ENCODE measurements at regions not wholly inside any gene's neighbourhood (a gene's known extent, or its start where the extent isn't known, plus 50 kb on each side); places are given as distances from the start of the nearest gene placed in this dataset.
"Not testable (repeated sequence)": the region's sequence is repeated elsewhere in the genome, so short reads cannot be mapped to it uniquely, and the experiment has no call there.

DNA sequence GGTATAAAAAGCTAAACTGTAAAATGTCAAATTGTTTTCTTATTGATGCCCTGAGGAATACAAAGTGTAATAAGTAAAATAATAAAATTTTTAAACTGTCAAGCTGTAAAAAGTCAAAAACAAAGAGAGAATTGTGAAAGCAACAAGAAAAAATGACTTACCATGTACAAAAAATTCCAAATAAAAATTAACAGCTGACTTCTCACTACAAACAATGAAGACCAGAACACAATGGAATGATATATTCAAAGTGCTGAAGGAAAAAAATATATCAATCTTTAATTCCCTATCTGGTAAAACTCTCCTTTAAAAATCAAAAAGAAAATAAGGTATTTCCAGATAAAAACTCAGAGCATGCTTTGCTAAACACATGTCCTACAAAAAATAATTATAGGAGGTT lies 883.5 kb downstream of the IGSF11 start:
- no peak for DNase-seq

DNA sequence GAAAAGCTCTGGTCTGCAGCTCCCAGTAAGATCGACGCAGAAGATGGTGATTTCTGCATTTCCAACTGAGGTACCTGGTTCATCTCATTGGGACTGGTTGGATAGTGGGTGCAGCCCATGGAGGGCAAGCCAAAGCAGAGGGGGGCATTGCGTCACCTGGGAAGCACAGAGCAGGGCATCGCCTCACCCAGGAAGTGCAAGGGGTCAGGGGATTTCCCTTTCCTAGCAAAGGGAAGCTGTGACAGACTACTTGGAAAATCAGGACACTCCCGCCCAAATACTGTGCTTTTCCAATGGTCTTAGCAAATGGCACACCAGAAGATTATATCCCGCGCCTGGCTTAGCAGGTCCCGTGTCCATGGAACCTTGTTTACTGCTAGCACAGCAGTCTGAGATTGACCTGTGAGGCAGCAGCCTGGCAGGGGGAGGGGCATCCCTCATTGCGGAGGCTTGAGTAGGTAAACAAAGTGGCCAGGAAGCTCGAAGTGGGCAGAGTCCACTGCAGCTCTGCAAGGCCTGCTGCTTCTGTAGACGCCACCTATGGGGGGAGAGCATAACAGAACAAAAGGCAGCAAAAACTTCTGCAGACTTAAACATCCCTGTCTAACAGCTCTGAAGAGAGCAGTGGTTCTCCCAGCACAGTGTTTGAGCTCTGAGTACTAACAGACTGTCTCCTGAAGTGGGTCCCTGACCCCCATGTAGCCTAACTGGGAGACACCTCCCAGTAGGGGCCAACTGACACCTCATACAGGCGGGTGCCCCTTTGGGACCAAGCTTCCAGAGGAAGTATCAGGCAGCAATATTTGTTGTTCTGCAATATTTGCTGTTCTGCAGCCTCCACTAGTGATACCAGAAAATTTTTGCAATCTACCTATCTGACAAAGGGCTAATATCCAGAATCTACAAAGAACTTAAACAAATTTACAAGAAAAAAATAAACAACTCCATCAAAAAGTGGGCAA lies 871.7 kb downstream of the IGSF11 start:
- not testable (repeated sequence) for DNase-seq

DNA sequence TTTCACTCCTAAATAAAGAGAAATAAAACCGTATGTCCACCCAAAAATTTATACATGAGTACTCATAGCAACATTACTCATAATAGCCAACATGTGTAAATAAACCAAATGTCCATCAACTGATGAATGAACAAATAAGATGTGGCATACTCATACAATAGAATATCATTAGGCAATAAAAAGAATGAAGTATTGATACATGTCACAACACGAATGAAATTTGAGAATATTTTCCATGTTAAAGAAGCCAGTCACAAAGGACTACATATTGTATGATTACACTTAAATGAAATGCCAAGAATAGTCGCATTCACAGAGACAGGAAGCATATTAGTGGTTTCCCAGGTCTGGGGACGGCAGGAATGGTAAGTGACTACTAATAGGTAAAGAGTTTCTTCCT lies 869.2 kb downstream of the IGSF11 start:
- no peak for DNase-seq

DNA sequence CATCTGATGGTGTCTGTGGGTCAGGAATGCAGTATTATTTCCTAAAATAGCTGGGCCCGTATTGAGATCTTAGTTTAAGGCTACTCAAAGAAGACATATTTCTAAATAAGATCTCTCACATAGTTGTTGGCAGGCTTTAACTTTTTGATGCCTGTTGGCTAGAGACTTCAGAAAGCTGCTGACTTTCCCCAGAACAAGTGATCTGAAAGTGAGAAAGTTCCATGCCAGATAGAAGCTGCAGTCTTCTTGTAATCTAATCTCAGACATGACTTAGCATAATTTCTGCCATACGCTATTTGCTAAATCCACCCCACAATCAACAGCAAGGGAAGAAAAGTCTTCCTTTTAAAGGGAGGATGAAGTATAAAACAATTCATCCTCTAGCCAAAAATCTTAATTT lies 867.1 kb downstream of the IGSF11 start:
- no peak for DNase-seq

DNA sequence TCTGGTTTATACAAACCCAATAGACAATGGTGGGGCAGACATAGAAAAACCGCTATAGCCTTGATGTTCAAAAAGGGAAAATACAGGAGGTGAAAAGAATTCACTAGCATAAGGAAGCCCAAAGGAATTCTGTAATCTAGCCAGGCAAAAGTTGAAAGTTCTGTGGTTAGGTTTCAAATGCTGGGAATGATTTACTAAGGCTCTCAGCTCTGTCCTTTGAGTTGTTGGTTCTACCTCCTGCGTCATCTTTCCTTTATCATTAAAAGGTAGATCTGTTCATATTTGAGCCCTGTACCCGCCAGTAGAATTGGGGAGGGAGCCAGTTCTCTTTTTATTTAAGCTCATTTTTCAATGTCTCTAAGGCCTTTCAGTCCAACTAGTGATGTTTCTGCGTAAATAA lies 866.5 kb downstream of the IGSF11 start:
- DNase-seq = no peak

DNA sequence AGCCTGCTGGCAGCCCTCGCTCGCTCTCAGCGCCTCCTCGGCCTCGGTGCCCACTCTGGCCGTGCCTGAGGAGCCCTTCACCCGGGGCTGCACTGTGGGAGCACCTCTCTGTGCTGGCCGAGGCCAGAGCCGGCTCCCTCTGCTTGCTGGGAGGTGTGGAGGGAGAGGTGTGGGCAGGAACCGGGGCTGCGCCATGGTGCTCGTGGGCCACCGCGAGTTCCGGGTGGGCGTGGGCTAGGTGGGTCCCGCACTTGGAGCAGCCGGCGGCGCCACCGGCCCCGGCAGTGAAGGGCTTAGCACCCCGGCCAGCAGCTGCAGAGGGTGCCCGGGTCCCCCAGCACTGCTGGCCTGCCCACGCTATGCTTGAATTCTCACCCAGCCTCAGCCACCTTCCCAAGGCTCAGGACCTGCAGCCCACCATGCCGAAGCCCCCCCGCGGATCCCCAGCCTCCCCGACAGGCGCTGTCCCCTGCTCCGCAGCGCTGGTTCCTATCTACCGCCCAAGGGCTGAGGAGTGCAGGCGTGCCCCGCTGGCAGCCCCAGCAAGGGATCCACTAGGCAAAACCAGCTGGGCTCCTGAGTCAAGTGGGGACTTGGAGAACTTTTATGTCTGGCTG lies 863.3 kb downstream of the IGSF11 start:
- DNase-seq = no peak

DNA sequence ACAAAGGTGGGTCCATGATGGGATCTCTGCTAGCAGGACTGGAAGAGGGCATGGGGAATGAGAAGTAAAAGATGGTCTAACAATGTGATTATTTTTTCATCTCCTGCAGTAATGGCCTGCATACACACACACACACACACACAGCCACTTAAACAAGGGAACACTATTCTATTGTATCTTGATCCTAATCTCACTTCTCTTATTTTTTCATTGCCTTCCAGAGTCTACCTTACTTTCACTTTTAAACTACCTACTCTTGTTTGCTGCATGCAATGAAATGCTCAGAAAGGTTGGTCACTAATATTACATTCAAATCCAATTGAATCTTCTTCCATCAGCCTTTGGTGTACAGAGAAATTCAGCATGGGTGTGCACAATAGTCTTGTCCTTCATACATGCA lies 853.8 kb downstream of the IGSF11 start:
- no peak for DNase-seq

DNA sequence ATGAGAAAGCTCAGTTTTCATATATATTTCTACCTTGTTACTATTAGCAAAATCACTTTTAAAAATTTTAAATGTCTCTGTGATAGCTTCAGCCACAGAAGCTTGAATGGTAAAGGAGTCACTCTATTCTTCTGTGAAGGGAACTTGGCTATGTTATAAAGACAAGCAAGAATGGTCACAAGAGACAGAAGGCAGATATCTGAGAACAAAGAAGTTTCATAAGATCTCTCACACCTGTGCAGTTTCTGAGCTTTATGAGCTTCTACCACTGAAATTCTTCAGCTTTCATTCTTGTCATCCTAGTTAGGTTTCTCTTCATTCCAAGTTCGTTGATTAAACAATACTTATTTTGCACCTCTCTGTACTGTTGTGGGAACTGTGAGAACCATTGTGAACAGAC lies 853.4 kb downstream of the IGSF11 start:
- no peak for DNase-seq

DNA sequence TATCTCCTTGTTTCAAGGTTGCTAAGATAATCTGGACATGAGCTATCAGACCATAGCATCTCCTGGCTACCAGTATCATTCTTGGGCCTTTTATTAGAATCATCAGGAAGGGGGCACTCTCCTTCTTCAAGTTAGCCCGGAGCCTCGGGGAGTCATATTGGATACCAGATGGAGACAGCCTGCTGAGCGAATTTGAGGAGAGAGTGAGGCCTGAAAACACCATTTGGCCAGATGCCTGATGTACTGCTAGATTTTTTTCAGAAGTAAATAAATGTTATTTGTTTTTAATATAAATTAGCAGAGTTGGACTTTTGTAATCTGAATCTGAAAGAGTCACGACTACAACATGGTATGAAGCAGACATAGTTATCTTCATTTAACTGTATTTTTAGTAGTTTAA lies 848.6 kb downstream of the IGSF11 start:
- no peak for DNase-seq

DNA sequence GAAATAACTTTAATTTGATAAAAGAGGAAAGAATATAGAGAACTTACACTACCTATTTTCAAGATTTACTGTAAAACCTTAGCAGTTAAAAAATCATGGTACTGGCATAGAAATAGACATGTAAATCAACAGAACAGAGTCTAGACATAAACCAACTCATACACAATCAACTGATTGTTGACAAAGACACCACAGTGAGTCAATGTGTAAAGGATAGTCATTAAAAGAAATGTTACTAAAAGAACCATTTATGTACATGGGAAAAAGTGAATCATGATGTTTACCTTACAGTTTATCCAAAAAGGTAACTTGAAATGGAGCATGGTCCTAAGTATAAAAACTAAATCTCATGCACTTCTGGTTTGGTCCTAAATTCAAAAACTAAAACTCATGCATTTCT lies 847.4 kb downstream of the IGSF11 start:
- DNase-seq = no peak

DNA sequence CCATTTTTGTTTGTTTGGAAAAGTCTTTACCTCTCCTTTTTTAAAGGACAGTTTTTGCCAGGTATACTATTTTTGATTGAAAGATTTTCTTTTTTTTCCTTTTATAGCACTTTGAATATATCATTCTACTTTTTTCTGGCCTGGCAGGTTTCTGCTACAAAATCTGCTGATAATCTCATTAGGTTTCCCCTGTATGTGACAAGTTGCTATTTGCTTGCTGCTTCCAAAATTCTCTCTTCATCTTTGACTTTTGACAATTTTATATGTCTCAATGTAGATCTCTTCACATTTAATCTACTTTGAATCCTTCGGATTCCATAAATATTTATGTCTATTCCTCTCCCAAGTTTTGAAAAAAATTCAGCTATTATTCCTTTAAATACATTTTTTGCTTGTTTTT lies 838.5 kb downstream of the IGSF11 start:
- no peak for DNase-seq

DNA sequence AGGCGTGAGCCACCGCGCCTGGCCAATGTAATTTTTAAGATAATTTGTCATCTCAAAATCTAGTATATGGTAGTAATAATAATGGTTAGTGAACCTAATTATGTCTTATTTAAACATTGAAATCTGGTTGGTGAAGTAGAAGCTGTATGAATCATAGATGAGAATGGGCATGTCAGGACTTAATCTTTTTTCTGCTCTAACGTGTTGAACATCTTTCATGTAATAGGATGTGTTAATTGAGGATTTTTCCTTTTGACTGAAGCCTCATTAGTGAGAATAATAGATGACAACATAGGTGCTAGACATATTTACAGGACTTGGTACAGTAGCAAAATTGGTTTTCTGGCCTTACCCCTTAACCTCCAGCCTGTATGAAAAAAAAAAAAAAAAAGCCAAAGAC lies 835.6 kb downstream of the IGSF11 start:
- no peak for DNase-seq

DNA sequence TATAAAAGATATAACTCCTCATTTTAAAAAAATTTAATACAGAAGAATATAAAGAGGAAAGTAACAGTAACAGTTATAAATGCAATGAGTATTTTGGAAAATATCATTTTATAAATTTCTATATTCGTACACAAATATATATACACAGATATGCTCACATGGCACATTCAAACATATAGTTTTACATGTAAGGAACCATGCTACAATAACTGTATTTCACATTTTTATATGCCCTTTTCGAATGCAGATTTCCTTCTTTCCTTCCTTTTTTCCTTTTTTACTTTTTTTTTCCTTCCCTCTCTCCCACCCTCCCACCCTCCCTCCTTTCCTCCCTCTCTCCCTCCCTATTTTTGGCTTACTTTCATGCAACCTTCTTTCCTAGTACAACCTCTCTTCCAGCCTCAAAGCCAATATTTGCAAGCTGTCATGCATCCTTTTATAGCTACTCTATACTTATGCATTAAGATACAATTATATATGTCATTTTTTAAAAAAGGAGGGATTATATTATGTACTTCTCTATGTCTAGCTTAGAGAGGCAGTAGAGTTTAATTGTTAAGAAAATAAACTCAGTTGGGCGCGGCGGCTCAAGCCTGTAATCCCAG lies 830.5 kb downstream of the IGSF11 start:
- no peak for DNase-seq

DNA sequence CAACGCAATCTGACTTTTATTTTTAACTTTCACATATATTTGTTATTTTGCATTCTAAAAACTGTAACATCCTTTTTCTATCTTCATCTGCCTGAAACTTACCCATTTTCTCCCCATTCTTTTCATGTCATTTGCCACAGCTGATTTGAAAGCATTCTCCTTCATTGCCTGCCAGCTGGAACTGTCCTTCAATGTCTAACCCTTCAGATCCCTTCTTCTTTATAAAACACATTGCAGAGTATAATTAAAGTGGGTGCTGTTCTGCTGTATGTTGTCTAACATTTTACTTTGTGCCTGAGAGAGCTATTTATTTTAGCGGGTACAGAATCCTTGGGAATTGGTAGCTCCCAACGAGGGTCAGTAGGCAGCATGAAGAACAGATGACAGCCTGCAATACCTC lies 827.4 kb downstream of the IGSF11 start:
- no peak for DNase-seq

DNA sequence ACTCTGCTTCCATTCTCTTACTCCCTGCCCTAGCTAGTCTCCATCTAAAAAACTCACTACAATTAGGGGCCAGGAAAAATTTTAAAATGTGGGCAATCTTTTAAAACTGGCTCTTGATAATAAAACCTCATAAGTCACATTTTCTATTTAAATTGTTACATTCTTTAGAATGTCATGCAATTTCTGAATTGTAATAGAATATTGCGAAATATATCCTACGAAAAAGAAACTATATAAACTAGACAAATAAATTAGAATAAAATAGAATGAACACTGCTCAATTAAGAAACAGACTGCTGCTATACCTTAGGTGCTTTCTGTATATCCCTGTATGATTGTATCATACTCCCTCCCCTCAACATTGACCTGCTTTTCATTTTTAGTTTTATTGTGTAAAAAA lies 826.0 kb downstream of the IGSF11 start:
- no peak for DNase-seq

DNA sequence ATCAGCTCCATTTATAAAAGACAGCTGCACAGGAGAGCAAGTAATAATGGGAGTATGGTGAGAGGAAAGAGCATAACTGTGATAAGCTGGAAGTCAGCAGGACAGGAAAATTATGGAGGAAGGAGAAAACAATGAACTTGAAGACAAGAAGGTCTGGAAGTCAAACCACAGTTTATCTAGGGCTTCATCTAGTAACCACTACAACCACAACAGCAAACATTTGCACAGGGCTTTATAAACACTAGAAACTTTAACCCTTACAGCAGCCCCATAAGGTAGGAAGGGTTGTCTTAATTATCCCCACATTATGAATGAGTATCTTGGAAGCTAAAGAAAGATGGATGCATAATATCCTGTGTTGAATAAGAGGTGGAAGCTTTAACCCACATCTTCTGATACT lies 820.8 kb downstream of the IGSF11 start:
- DNase-seq = no peak

DNA sequence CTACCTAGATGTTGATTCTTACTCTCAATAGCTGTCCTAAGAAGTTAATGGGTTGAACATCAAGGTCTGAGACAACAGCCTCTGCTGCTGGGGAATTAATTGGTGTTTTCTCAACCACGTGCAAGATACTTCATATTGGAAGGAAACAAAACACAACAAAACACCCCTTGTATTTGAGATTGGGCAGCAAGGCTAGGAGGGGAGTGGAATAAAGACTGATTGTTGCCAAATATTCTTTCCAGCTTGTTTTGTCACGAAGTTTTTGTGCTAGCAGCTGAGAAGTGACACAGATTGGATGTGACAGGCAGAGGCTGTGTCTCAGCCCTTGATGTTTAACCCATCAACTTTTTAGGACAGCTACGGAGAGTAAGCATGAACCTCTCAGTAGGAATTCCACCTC lies 808.4 kb downstream of the IGSF11 start:
- no peak for DNase-seq

DNA sequence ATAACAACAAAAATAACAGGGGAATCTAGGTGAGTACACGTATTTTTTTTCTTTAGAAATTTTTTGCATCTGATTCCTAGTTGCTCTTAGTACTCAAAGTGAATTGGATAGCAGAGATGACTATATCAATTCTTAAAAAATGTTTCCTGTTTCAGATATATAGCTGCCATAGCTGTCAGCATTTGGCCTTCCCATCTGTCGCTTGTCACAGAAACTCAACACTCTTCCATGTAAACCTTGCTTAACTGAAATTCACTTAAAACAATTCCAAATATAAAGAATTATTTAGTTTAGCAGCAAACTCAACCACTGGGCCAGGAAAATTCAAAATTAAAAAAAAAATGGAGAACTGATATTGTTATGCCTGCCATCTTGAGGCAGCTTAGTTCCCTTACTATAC lies 807.5 kb downstream of the IGSF11 start:
- DNase-seq = no peak

DNA sequence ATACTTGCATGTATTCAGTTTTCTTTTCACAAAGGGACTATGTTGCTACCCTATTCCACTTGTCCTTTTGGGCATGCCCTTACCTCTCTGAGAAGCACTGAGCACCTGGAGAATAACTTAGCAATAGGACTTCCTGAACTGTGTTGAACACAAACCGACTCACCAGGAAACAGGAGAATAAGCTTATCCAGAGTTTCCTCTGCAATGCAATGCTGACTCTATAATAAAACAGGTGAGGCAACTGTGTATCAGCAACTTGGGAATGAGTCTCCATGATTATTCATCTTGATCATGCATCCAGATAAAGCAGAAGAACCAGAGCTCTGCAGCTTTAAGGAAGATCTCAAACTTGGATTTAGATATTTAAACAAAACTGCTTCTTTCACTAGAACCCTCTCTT lies 806.5 kb downstream of the IGSF11 start:
- DNase-seq = no peak

DNA sequence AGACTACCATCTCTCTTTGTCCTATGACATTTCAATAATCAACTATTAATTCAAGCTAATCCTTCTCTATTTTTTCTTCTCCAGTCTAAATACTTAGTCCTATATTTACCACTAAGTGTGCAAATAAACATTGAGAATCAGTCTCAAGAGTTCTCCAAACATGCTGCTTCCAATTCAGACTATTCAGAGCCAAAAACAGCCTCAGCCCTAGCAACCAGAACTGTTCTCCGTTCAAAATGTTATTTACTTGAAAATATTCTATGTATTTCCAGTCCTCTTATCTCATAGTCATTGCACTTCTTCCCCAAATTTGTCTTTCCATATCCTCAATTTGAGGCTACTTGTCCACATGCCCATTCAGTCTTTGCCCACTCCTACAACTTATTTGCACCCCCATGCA lies 805.5 kb downstream of the IGSF11 start:
- DNase-seq = no peak

DNA sequence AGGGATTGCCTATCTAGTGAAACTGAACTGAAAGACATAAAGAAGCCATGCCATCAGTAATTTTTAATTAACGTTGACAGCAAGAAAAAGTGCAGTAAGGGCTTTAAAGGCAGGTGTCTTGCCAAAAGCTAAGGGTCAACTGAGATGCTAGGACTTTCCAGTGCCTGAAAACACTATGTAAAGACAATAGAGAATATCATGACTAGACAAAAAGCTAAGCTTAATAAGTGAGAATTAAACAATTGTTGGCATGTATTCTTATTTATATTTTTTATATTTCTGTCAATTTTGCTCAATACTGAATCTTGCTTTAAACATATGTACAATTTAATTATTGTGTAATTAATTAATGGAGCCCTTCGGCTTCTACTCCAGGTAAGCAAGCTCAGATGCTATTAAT lies 803.1 kb downstream of the IGSF11 start:
- no peak for DNase-seq

DNA sequence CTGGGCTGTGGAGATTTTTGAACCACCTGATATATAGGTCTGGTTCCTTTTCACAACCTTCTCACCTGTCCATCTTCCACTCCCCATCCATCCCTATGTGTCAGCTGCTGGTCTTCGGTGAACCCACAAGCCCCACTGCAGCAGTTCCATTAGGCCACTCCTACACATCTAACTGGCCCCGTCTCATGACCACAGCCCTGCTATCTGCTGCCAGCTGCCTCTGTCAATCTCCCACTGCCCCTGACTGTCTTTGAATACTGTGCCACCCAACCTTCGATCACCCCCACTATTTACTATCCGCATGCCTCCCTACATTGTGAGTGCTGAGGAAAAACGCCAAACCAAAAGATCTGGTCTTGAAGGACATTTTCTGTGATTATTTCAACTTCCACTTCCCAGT lies 795.4 kb downstream of the IGSF11 start:
- no peak for DNase-seq

DNA sequence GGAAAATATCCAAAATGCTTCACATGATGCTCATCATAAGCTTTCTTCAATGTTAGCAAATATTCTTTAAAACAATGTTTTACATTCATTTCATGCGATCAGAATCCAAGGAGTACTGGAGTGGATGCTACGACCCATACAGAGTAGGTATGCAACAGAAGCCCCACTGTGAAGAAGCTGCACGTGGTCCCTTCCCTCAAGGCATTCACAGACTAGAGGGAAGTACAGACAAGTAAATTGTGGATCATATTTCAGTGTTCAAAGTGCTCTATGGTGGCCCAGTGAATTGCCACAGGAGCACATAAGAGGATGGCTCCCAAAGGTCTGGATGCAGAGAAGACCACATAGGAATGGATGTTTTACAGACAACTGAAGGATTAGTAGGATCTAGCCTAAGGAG lies 789.9 kb downstream of the IGSF11 start:
- DNase-seq = no peak

DNA sequence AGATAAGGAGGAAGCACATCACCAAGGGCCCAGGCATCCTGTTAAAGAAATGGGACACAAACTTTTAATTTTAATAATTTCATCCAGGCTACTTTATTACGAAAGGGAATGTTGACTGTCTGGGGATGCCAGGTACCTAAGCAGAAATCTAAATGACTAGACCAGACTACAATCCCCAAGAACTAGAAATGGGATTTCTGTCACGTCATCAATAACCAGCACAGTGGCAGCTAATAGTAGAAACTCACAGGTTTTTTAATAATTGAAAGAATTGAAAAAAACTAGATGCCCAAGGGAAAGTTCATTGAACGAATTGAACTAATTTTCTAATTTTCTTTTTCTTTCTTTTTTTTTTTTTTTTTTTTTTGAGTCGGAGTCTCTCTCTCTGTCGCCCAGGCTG lies 789.3 kb downstream of the IGSF11 start:
- no peak for DNase-seq
